Glomerular visceral epithelial cell (primary cell): ENCODE measurements at regions not wholly inside any gene's neighbourhood (a gene's known extent, or its start where the extent isn't known, plus 50 kb on each side); places are given as distances from the start of the nearest gene placed in this dataset.

Experiments
- DNase-seq: peaks from one replicate; pipeline ENCODE4 v3.0.0-alpha.2; 2016; ENCODE audit errors: extremely low spot score

GRCh38 chr9:2987679-2988078, 143.8 kb upstream of the PUM3 start:
- no peak for DNase-seq

- no peak for DNase-seq
Observed at GRCh38 chr9:2985343-2985742, 141.4 kb upstream of the PUM3 start.

GRCh38 chr9:2984491-2984890, 140.6 kb upstream of the PUM3 start:
- DNase-seq: no peak

- no peak for DNase-seq
Observed at GRCh38 chr9:2979957-2980610, 136.2 kb upstream of the PUM3 start.

- no peak for DNase-seq
Observed at GRCh38 chr9:2972475-2972874, 128.6 kb upstream of the PUM3 start.

GRCh38 chr9:2970864-2971263, 127.0 kb upstream of the PUM3 start:
- DNase-seq: no peak

- DNase-seq: no peak
Observed at GRCh38 chr9:2967766-2968165, 123.9 kb upstream of the PUM3 start.

- DNase-seq: no peak
Observed at GRCh38 chr9:2966565-2967300, 122.8 kb upstream of the PUM3 start.

GRCh38 chr9:2964470-2964869, 120.6 kb upstream of the PUM3 start:
- no peak for DNase-seq

- no peak for DNase-seq
Observed at GRCh38 chr9:2963307-2963706, 119.4 kb upstream of the PUM3 start.

- no peak for DNase-seq
Observed at GRCh38 chr9:2962471-2963172, 118.7 kb upstream of the PUM3 start.

GRCh38 chr9:2958219-2958618, 114.3 kb upstream of the PUM3 start:
- no peak for DNase-seq

GRCh38 chr9:2957656-2958200, 113.8 kb upstream of the PUM3 start:
- DNase-seq: no peak

GRCh38 chr9:2955575-2955974, 111.7 kb upstream of the PUM3 start:
- DNase-seq: no peak

GRCh38 chr9:2939368-2939767, 95.5 kb upstream of the PUM3 start:
- no peak for DNase-seq

GRCh38 chr9:2936221-2936620, 92.3 kb upstream of the PUM3 start:
- no peak for DNase-seq

- no peak for DNase-seq
Observed at GRCh38 chr9:2934883-2935282, 91.0 kb upstream of the PUM3 start.

GRCh38 chr9:2934241-2934650, 90.4 kb upstream of the PUM3 start:
- DNase-seq: no peak

- no peak for DNase-seq
Observed at GRCh38 chr9:2933165-2934095, 89.5 kb upstream of the PUM3 start.

GRCh38 chr9:2928411-2928810, 84.5 kb upstream of the PUM3 start:
- no peak for DNase-seq

- DNase-seq: no peak
Observed at GRCh38 chr9:2925016-2925415, 81.1 kb upstream of the PUM3 start.

GRCh38 chr9:2924380-2924768, 80.5 kb upstream of the PUM3 start:
- no peak for DNase-seq
